Pancreas (tissue), 10 donors: ENCODE measurements at regions not wholly inside any gene's neighbourhood (a gene's known extent, or its start where the extent isn't known, plus 50 kb on each side); places are given as distances from the start of the nearest gene placed in this dataset.

Source experiments
- ATAC-seq, 4 donors: fragments of 200-7000 bp; cut with Tn5 transposase; one replicate each; pipeline versions ENCODE4 v1.8.0 to v1.9.1; 2020; ENCODE audit warnings: mild to moderate bottlenecking in 4 of 4, moderate library complexity in 4 of 4
- DNase-seq, 6 donors: peaks; one replicate each; pipeline ENCODE4 v3.0.0-alpha.2; 2020
- FAIRE-seq: peaks from 2 replicates; lab custom pipeline; 2012; peaks lifted over from hg19 to GRCh38; lab: Jason Lieb, UNC
- H3K27ac ChIP-seq, 4 donors: fragments of 200-600 bp; sonication (generic); 1 replicate in 3 of 4; 2 replicates in 1 of 4; pipeline versions ENCODE4 v1.5.0 to v1.8.0; 2020
- H3K27me3 ChIP-seq, 4 donors: fragments of 200-600 bp; one replicate each; pipeline ENCODE4 v1.8.0; 2021
- H3K36me3 ChIP-seq, 3 donors: fragments of 200-600 bp; sonication (generic) in 1 of 3; one replicate each; pipeline versions ENCODE4 v1.5.0 to v1.8.0; 2020 to 2021
- H3K4me1 ChIP-seq, 3 donors: fragments of 200-600 bp; one replicate each; pipeline ENCODE4 v1.8.0; 2021
- H3K4me3 ChIP-seq, 4 donors: fragments of 200-600 bp; sonication (generic) in 2 of 4; one replicate each; pipeline versions ENCODE4 v1.5.0 to v1.8.0; 2020 to 2021
- H3K9me3 ChIP-seq, 4 donors: fragments of 200-600 bp; one replicate each; pipeline ENCODE4 v1.8.0; 2021
- WGBS, 2 donors: extraction: QIAGEN DNeasy Blood & Tissue Kit; methylation state at CpG; one replicate each; pipeline ENCODE4 v1.1.7; 2013; 5-methylcytosine and 5-hydroxymethylcytosine counted together
- intact Hi-C, 3 donors: fragments of 100-400 bp; cut with DNase I; formaldehyde crosslinking; loops; one replicate each; pipeline versions ENCODE4 v1.11.1 to v1.14.2; 2022
- TF ChIP-seq, protein P1 (sequence below), 4 donors: fragments of 200-600 bp; sonication (generic) in 3 of 4; IDR thresholded peaks; one replicate each; pipeline versions ENCODE4 v1.5.0 to v1.8.0; 2021; ENCODE audit warnings: antibody characterized with exemption in 4 of 4
- donor health status: healthy with polysubstance abuse.
- donor health status: DM: no; HTN: no; CAD: no; lungs with moderate emphysema.
- donor health status: DM: no; HTN: no; CAD: no.
- donor health status: control.
- donor health status: control.
- donor health status: Bipolar disorder and iron deficiency.
- donor health status: DM: yes; HTN: yes; CAD: no.
- donor health status: DM: no; HTN: no; CAD: no.
- donor health status: DM: no; HTN: no; CAD: no.
- donor health status: DM: yes; HTN: yes; CAD: no.

DNA sequence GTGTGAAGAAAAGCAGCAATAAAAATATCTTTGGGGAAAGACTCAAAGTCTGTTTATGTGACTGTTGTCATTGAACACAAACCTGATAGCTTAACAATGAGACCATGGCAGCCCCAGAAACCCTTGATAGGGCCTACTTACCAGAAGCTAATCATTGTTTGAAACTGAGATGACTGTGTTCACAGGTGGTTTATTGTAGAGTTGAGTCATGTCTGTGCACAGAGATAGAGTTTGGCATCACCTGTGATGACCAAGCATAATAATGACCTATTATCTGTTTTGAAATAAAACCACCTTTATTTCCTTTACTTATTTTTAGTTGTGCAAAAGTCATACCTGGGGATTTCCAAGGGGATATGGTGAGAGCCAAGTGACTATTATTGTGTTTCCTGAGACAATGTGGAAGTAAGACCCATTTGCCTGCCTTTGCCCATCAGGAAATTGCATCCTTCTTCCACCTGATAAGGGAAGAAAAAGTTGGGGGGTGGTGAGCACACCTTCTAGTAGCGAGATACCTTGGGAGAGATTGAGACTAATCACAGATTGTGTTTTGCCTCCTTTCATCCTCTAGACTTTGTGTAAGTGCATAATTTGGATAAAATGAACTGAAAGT, 456.9 kb upstream of the JAG1 start:
- Histone ChIP-seq H3K36me3 (no peaks in the 10 kb centered on the region), H3K27me3 (no peaks in the 10 kb centered on the region), H3K27ac (peak overlapping the region in 1 of 4 donors; percentile 5), H3K4me1 (peaks cover 0 to 7% (median 0%) of the 10 kb centered on the region in 3 donors), H3K9me3 (no peaks in the 10 kb centered on the region), H3K4me3 (no peak overlapping the region)
- intact Hi-C loops: no loop called here
- TF ChIP-seq, protein P1, sequence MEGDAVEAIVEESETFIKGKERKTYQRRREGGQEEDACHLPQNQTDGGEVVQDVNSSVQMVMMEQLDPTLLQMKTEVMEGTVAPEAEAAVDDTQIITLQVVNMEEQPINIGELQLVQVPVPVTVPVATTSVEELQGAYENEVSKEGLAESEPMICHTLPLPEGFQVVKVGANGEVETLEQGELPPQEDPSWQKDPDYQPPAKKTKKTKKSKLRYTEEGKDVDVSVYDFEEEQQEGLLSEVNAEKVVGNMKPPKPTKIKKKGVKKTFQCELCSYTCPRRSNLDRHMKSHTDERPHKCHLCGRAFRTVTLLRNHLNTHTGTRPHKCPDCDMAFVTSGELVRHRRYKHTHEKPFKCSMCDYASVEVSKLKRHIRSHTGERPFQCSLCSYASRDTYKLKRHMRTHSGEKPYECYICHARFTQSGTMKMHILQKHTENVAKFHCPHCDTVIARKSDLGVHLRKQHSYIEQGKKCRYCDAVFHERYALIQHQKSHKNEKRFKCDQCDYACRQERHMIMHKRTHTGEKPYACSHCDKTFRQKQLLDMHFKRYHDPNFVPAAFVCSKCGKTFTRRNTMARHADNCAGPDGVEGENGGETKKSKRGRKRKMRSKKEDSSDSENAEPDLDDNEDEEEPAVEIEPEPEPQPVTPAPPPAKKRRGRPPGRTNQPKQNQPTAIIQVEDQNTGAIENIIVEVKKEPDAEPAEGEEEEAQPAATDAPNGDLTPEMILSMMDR (IDR thresholded peaks at IDR 0.05): no peak
- FAIRE-seq: no peak
- WGBS, 2 donors: 97 to 100% methylated on average over 1 of the region's 1 CpG
- no peak for DNase-seq
- ATAC-seq: peak in 2 of 4 donors; percentile 45 to 75

DNA sequence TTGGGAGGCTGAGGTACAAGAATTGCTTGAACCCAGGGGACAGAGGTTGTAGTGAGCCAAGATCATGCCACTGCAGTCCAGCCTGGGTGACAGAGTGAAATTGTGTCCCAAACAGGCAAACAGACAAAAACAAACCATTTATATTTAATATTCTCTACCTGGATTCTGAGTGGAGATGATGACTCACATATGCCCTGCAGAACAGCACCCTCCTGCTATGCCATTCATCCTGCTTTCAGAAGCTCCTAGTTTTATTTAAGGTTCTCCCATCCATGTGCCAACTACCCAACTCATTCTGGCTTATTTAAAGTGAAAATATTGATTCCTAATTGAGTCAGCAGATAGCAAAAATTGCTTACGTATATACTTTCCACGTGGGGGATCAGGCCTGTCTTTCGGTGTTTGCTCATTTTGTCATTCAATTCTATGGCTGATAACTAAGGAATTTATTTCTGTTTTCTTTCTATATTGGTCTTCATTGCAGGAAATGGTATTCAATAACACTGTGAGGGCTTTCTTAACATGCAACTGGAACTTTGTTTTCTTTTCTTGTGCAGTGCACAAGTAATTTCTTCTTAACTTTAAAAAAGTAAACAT, 459.1 kb upstream of the JAG1 start:
- FAIRE-seq (no peak), ATAC-seq (peak in 2 of 4 donors; percentile 41 to 42), DNase-seq (no peak)
- no peak overlapping the region for H3K4me3 ChIP-seq
- H3K27ac ChIP-seq: peak overlapping the region in 1 of 4 donors; percentile 17
- no peaks in the 10 kb centered on the region for H3K9me3 ChIP-seq
- TF ChIP-seq, protein P1 (IDR thresholded peaks at IDR 0.05): no peak
- no peaks in the 10 kb centered on the region for H3K27me3 ChIP-seq
- peaks cover 0 to 7% (median 0%) of the 10 kb centered on the region in 3 donors for H3K4me1 ChIP-seq
- 21 to 27% methylated on average over 3 of the region's 3 CpGs for WGBS, 2 donors
- no peaks in the 10 kb centered on the region for H3K36me3 ChIP-seq
- intact Hi-C loops: no loop called here

DNA sequence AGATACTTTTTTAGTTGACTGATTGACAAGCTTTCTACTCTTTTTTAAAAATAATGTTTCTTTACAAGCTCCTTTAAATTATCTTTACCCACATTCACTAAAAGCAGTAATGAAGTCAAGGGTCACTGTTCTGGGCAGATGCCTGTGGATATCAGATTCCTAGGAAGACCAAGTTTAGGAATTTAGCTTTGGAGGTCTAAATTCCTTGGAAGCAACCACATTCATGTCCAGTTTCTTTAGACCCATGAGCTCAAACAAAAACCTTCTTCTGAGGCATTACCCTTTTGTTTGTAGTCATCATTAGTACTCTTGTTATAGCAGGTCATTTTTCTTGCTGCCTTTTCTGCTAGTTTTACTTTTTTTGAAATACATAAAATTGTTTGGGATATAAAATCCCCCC, 462.9 kb upstream of the JAG1 start:
- no peak overlapping the region for H3K4me3 ChIP-seq
- FAIRE-seq: no peak
- no peak overlapping the region for H3K27ac ChIP-seq
- intact Hi-C loops: no loop called here
- H3K36me3 ChIP-seq: no peaks in the 10 kb centered on the region
- TF ChIP-seq, protein P1 (IDR thresholded peaks at IDR 0.05): no peak
- H3K9me3 ChIP-seq: no peaks in the 10 kb centered on the region
- peaks cover 0 to 7% (median 0%) of the 10 kb centered on the region in 3 donors for H3K4me1 ChIP-seq
- no peaks in the 10 kb centered on the region for H3K27me3 ChIP-seq
- no peak for ATAC-seq
- no peak for DNase-seq

DNA sequence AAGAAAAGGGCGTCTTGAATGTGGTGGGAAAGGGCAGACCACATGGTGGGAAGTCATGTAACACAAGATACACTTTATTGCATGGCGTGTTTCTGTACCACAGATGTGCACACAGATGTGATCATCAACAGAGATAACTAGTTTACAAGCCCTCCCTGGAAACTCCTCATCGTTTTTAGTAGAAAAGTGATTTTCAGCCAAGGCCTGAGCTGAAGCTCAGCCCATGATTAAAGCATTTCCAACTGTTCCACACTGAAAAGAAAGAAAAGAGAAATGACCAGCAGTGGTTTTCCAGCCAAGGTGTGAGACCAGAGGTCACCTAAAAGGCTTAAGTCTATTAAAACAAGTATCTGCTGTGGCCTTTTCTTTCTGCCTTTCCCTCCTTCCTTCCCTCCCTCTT, 463.9 kb upstream of the JAG1 start:
- 78 to 89% methylated on average over 3 of the region's 3 CpGs for WGBS, 2 donors
- H3K4me1 ChIP-seq: peaks cover 0 to 7% (median 0%) of the 10 kb centered on the region in 3 donors
- H3K4me3 ChIP-seq: no peak overlapping the region
- TF ChIP-seq, protein P1 (IDR thresholded peaks at IDR 0.05): no peak
- no peak for FAIRE-seq
- intact Hi-C loops: no loop called here
- ATAC-seq: no peak
- no peaks in the 10 kb centered on the region for H3K27me3 ChIP-seq
- no peaks in the 10 kb centered on the region for H3K9me3 ChIP-seq
- no peak for DNase-seq
- H3K27ac ChIP-seq: no peak overlapping the region
- H3K36me3 ChIP-seq: no peaks in the 10 kb centered on the region

DNA sequence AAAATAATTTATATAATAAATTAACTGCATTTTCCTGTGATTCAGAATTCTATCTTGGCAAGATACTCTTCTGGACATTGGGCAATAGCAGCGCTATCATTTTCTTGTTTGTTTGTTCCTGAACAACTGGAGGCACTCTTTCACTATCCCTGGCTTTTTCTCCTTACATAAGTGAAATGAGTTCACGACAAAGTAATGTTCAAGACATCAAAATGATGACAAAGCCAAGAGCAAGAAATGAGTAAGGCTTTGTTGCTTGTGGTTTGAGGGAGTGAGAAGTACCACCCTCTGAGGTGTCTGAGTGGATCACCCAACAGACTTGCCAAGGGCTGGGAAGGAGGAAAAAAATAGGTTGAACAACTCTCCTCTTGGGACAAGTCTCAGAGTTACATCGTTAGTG, 466.6 kb upstream of the JAG1 start:
- Histone ChIP-seq H3K4me3 (no peak overlapping the region), H3K27ac (no peak overlapping the region), H3K4me1 (no peaks in the 10 kb centered on the region), H3K27me3 (no peaks in the 10 kb centered on the region), H3K36me3 (no peaks in the 10 kb centered on the region), H3K9me3 (no peaks in the 10 kb centered on the region)
- ATAC-seq: no peak
- WGBS, 2 donors: 64 to 72% methylated on average over 3 of the region's 3 CpGs
- TF ChIP-seq, protein P1 (IDR thresholded peaks at IDR 0.05): no peak
- no peak for DNase-seq
- intact Hi-C loops: no loop called here
- no peak for FAIRE-seq
